CD4-positive, alpha-beta T cell (primary cell): ENCODE measurements at regions not wholly inside any gene's neighbourhood (a gene's known extent, or its start where the extent isn't known, plus 50 kb on each side); places are given as distances from the start of the nearest gene placed in this dataset.

ENCODE experiments used
- ATAC-seq: fragments of 200-7000 bp; cut with Tn5 transposase; one replicate; pipeline ENCODE4 v1.10.0; 2022; ENCODE audit warnings: mild to moderate bottlenecking; ENCODE audit not compliant: poor library complexity
- CTCF ChIA-PET: fragments of 350-600 bp; sonication (Branson Sonifier 250); formaldehyde crosslinking; loops from one replicate; lab custom pipeline; 2021; ENCODE audit warnings: antibody characterized with exemption, inconsistent platforms; lab: Charles Lee
- POLR2A ChIA-PET: fragments of 350-600 bp; sonication (Branson Sonifier 250); formaldehyde crosslinking; loops from one replicate; lab custom pipeline; 2021; ENCODE audit warnings: antibody characterized with exemption, inconsistent platforms; lab: Charles Lee
- DNase-seq, 14 experiments: peaks; one replicate each; pipeline ENCODE4 v3.0.0-alpha.2; 2013 to 2020; ENCODE audit warnings: mixed read lengths in 2 of 14
- H3K27ac ChIP-seq, 2 donors: one replicate each; pipeline versions ENCODE4 v1.5.1 to v1.7.0; 2013; ENCODE audit warnings: low read length in 2 of 2, low read depth in 1 of 2, mild to moderate bottlenecking in 1 of 2
- H3K27me3 ChIP-seq, 2 experiments: 1 replicate in 1 of 2; 2 replicates in 1 of 2; pipeline versions ENCODE4 v1.6.1 to v1.7.0; 2013; ENCODE audit warnings: low read length in 2 of 2, control low read depth in 1 of 2, mild to moderate bottlenecking in 1 of 2, moderate library complexity in 1 of 2; ENCODE audit not compliant: insufficient read depth in 2 of 2, control insufficient read depth in 1 of 2
- H3K36me3 ChIP-seq: one replicate; pipeline ENCODE4 v1.6.1; 2013; ENCODE audit warnings: low read length, control low read depth; ENCODE audit not compliant: insufficient read depth
- H3K4me1 ChIP-seq: one replicate; pipeline ENCODE4 v1.6.1; 2013; ENCODE audit warnings: low read length, control low read depth; ENCODE audit not compliant: insufficient read depth
- H3K4me3 ChIP-seq: one replicate; pipeline ENCODE4 v1.5.1; 2013; ENCODE audit warnings: mild to moderate bottlenecking, low read length, moderate library complexity
- H3K9me3 ChIP-seq, 2 experiments: 1 replicate in 1 of 2; 2 replicates in 1 of 2; pipeline versions ENCODE4 v1.6.1 to v1.7.0; 2013; ENCODE audit warnings: low read length in 2 of 2, mild to moderate bottlenecking in 2 of 2, control low read depth in 1 of 2, moderate library complexity in 1 of 2; ENCODE audit not compliant: control insufficient read depth in 1 of 2, insufficient read depth in 1 of 2
- H3K27ac Mint-ChIP-seq: one replicate; pipeline ENCODE4 v1.8.0; 2020; ENCODE audit warnings: mixed read lengths
- H3K27me3 Mint-ChIP-seq: one replicate; pipeline ENCODE4 v1.8.0; 2021; ENCODE audit warnings: mixed read lengths
- H3K36me3 Mint-ChIP-seq: one replicate; pipeline ENCODE4 v1.8.0; 2021; ENCODE audit warnings: low read depth, mixed read lengths
- H3K4me1 Mint-ChIP-seq: one replicate; pipeline ENCODE4 v1.8.0; 2021; ENCODE audit warnings: low read depth, mixed read lengths
- H3K4me3 Mint-ChIP-seq: one replicate; pipeline ENCODE4 v1.8.0; 2020; ENCODE audit warnings: mild to moderate bottlenecking, mixed read lengths
- H3K9me3 Mint-ChIP-seq: one replicate; pipeline ENCODE4 v1.8.0; 2020; ENCODE audit warnings: mixed read lengths
- CTCF ChIP-seq: fragments of 200-600 bp; IDR thresholded peaks from one replicate; pipeline ENCODE4 v1.8.0; 2022; ENCODE audit warnings: antibody characterized with exemption, mild to moderate bottlenecking
- intact Hi-C, 2 experiments: fragments of 100-400 bp; cut with DNase I in 1 of 2; cut with micrococcal nuclease in 1 of 2; formaldehyde crosslinking; loops; one replicate each; pipeline versions ENCODE4 v1.15.1 to v1.9.0; 2023 to 2025; cut with DNase I, micrococcal nuclease

- intact Hi-C loops = loop anchor here in 1 of 2 experiments (5.0 kb wide), 1 partner anchor 602 kb away; no protein-coding TSS in a partner anchor
- Histone ChIP-seq H3K27me3 (peaks cover 0 to 8% of the 10 kb centered on the region in 2 experiments), H3K4me3 (no peak overlapping the region), H3K9me3 (no peaks in the 10 kb centered on the region), H3K4me1 (no peaks in the 10 kb centered on the region), H3K27ac (no peak overlapping the region), H3K36me3 (no peaks in the 10 kb centered on the region)
- ATAC-seq (no peak), DNase-seq (no peak)
- Mint-ChIP-seq H3K9me3 (no peaks in the 10 kb centered on the region), H3K4me3 (no peak overlapping the region), H3K27ac (no peak overlapping the region), H3K36me3 (no peaks in the 10 kb centered on the region), H3K27me3 (peaks cover 9% of the 10 kb centered on the region), H3K4me1 (no peaks in the 10 kb centered on the region)
- CTCF ChIA-PET = no interaction called here
- TF ChIP-seq CTCF = no peak
- POLR2A ChIA-PET = no interaction called here
These were observed 473.5 kb upstream of the ZMIZ1 start for GRCh38 chr10:78595269-78595619.

GRCh38 chr10:78596556-78596955, 472.2 kb upstream of the ZMIZ1 start:
- Mint-ChIP-seq H3K9me3 (no peaks in the 10 kb centered on the region), H3K36me3 (no peaks in the 10 kb centered on the region), H3K27me3 (peaks cover 9% of the 10 kb centered on the region), H3K4me1 (no peaks in the 10 kb centered on the region), H3K4me3 (no peak overlapping the region), H3K27ac (no peak overlapping the region)
- Histone ChIP-seq H3K27ac (no peak overlapping the region), H3K36me3 (no peaks in the 10 kb centered on the region), H3K27me3 (peaks cover 0 to 8% of the 10 kb centered on the region in 2 experiments), H3K4me3 (no peak overlapping the region), H3K4me1 (no peaks in the 10 kb centered on the region), H3K9me3 (no peaks in the 10 kb centered on the region)
- CTCF ChIA-PET = no interaction called here
- TF ChIP-seq CTCF = no peak
- ATAC-seq (no peak), DNase-seq (no peak)
- intact Hi-C loops = loop anchor here in 1 of 2 experiments (5.0 kb wide), 1 partner anchor 601 kb away; no protein-coding TSS in a partner anchor
- POLR2A ChIA-PET = no interaction called here

GRCh38 chr10:78597796-78598555, 470.8 kb upstream of the ZMIZ1 start:
- DNase-seq (no peak), ATAC-seq (no peak)
- H3K9me3 ChIP-seq = no peaks in the 10 kb centered on the region
- no peak overlapping the region for H3K27ac Mint-ChIP-seq
- H3K36me3 ChIP-seq = no peaks in the 10 kb centered on the region
- no peak overlapping the region for H3K4me3 Mint-ChIP-seq
- peaks cover 9% of the 10 kb centered on the region for H3K27me3 Mint-ChIP-seq
- no peaks in the 10 kb centered on the region for H3K36me3 Mint-ChIP-seq
- peaks cover 0 to 8% of the 10 kb centered on the region in 2 experiments for H3K27me3 ChIP-seq
- TF ChIP-seq CTCF = no peak
- H3K27ac ChIP-seq = no peak overlapping the region
- H3K4me1 Mint-ChIP-seq = no peaks in the 10 kb centered on the region
- POLR2A ChIA-PET = no interaction called here
- no peaks in the 10 kb centered on the region for H3K9me3 Mint-ChIP-seq
- no peak overlapping the region for H3K4me3 ChIP-seq
- CTCF ChIA-PET = no interaction called here
- intact Hi-C loops = loop anchor here in 1 of 2 experiments (5.0 kb wide), 1 partner anchor 599 kb away; no protein-coding TSS in a partner anchor
- no peaks in the 10 kb centered on the region for H3K4me1 ChIP-seq
